GM21367 (cell line): ENCODE measurements at regions not wholly inside any gene's neighbourhood (a gene's known extent, or its start where the extent isn't known, plus 50 kb on each side); places are given as distances from the start of the nearest gene placed in this dataset.
"Not testable (repeated sequence)": the region's sequence is repeated elsewhere in the genome, so short reads cannot be mapped to it uniquely, and the experiment has no call there.

Source experiments
- ATAC-seq: cut with Tn5 transposase; IDR thresholded peaks from one replicate; pipeline ENCODE4 v1.9.1; 2021; ENCODE audit not compliant: unreplicated experiment

- ATAC-seq: not testable (repeated sequence)
These were observed 59.8 kb upstream of the FAM72C start for GRCh38 chr1:144031550-144031949.

GRCh38 chr1:144026022-144026421 lies 54.2 kb upstream of the FAM72C start:
- ATAC-seq: peak; percentile 94

- ATAC-seq: not testable (repeated sequence)
These were observed 50.1 kb upstream of the FAM72C start for GRCh38 chr1:144021690-144022384.
